Epithelial cell of esophagus (primary cell): ENCODE measurements at regions not wholly inside any gene's neighbourhood (a gene's known extent, or its start where the extent isn't known, plus 50 kb on each side); places are given as distances from the start of the nearest gene placed in this dataset.
A peak's percentile ranks its signal among the peaks of the same experiment; 100 is the strongest.
"Not testable (repeated sequence)": the region's sequence is repeated elsewhere in the genome, so short reads cannot be mapped to it uniquely, and the experiment has no call there.

Experiments used
- DNase-seq: peaks from one replicate; pipeline ENCODE4 v3.0.0; 2010; ENCODE audit warnings: low read depth
- H3K4me3 ChIP-seq: 2 replicates; pipeline ENCODE4 v1.5.1; 2011; ENCODE audit warnings: mild to moderate bottlenecking, low read length, control low read depth
- TF ChIP-seq, protein P1 (sequence below): IDR thresholded peaks from 2 replicates; pipeline ENCODE4 v1.5.1; 2011; ENCODE audit warnings: low read depth, mild to moderate bottlenecking, low read length, control low read depth, inconsistent platforms; ENCODE audit not compliant: insufficient read depth; ENCODE audit errors: missing control alignments

GRCh38 chr12:4151362-4152121, 122.0 kb upstream of the CCND2 start:
- TF ChIP-seq, protein P1, sequence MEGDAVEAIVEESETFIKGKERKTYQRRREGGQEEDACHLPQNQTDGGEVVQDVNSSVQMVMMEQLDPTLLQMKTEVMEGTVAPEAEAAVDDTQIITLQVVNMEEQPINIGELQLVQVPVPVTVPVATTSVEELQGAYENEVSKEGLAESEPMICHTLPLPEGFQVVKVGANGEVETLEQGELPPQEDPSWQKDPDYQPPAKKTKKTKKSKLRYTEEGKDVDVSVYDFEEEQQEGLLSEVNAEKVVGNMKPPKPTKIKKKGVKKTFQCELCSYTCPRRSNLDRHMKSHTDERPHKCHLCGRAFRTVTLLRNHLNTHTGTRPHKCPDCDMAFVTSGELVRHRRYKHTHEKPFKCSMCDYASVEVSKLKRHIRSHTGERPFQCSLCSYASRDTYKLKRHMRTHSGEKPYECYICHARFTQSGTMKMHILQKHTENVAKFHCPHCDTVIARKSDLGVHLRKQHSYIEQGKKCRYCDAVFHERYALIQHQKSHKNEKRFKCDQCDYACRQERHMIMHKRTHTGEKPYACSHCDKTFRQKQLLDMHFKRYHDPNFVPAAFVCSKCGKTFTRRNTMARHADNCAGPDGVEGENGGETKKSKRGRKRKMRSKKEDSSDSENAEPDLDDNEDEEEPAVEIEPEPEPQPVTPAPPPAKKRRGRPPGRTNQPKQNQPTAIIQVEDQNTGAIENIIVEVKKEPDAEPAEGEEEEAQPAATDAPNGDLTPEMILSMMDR, result no peak
- no peak overlapping the region for H3K4me3 ChIP-seq
- no peak for DNase-seq

- DNase-seq, result not testable (repeated sequence)
Measured at GRCh38 chr12:4150355-4150754, 123.2 kb upstream of the CCND2 start.

GRCh38 chr12:4148418-4149056, 125.0 kb upstream of the CCND2 start:
- no peak overlapping the region for H3K4me3 ChIP-seq
- TF ChIP-seq, protein P1, result no peak
- peak; percentile 29 for DNase-seq

More at GRCh38 chr12:4150355-4150754, 123.2 kb upstream of the CCND2 start:
- not testable (repeated sequence) for H3K4me3 ChIP-seq

DNA sequence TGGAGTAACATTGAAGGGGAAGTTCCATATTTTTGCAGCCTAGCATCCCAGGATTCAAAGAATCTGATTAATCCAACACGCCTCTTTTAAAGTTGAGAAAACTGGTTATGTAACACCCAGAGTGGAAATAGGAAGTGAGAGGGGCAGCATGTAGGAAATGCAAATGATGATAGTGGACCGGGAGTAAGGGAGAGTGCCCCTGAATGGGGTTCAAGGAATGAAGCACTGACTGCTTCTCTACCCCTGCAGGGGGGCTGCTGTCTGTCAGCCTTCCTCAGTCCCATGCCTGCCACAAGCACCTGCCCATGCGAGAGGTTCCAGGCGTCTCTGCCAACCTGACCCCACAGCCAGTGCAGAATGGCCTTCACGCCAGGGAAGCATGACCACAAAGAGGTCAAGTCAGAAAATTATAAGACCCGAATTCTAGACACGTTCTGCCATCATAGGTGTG, 126.5 kb upstream of the CCND2 start:
- no peak for DNase-seq
- TF ChIP-seq, protein P1, result no peak
- H3K4me3 ChIP-seq, result no peak overlapping the region

GRCh38 chr12:4145990-4146859, 127.3 kb upstream of the CCND2 start:
- TF ChIP-seq, protein P1, result no peak
- no peak overlapping the region for H3K4me3 ChIP-seq
- DNase-seq, result peak; percentile 22

- no peak for DNase-seq
- TF ChIP-seq, protein P1, result no peak
- no peak overlapping the region for H3K4me3 ChIP-seq
Measured at GRCh38 chr12:4144676-4145075, 128.9 kb upstream of the CCND2 start.

DNA sequence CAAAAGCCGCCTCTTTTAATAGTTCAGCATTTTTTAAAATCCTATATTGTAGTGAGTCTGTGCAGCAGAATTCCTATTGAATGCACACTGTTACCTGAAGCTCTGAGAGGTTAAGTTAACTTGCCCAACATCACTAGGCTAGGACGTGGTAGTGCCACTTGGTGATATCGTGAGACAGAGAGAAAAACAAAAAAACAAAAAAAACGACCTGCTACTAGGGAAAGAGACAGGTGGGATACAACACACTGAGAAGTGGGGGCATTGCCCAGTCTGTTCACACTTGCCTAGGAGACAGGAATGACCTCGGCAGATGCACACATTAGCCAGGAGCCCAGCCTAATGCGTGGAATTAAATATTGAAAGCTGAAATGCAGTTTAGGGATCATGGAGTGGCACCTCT, 129.7 kb upstream of the CCND2 start:
- no peak for DNase-seq

More for the DNA sequence above, 129.7 kb upstream of the CCND2 start:
- TF ChIP-seq, protein P1, result no peak
- no peak overlapping the region for H3K4me3 ChIP-seq
